HG03442 (cell line): ENCODE measurements at regions not wholly inside any gene's neighbourhood (a gene's known extent, or its start where the extent isn't known, plus 50 kb on each side); places are given as distances from the start of the nearest gene placed in this dataset.
"Not testable (repeated sequence)": the region's sequence is repeated elsewhere in the genome, so short reads cannot be mapped to it uniquely, and the experiment has no call there.

Experiments
- ATAC-seq: cut with Tn5 transposase; IDR thresholded peaks from one replicate; pipeline ENCODE4 v1.9.1; 2021; ENCODE audit warnings: mild to moderate bottlenecking, moderate library complexity; ENCODE audit not compliant: unreplicated experiment

GRCh38 chr21:28604946-28605537, 387.6 kb downstream of the LTN1 start:
- peak; percentile 98 for ATAC-seq

- no peak for ATAC-seq
Observed at GRCh38 chr21:28602546-28602945, 390.1 kb downstream of the LTN1 start.

DNA sequence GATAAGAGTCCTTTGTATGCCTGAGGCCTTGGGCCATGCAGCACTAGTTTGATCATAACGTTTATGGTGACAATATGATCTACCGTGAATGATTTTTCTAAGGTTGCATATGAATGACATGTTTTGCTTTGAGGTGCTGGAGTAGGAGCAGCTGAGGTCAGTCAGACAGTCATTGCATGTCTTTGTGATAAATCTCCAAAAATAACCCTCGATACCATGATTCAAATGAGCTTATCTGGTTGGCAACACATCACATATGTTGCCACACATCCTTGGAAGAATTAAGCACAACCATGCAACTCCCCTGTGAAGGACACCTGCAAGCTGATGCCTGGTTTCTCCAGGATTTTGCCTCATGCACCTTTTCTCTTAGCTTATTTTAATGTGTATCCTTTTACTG, 394.5 kb downstream of the LTN1 start:
- ATAC-seq = no peak

GRCh38 chr21:28592205-28592865, 400.3 kb downstream of the LTN1 start:
- no peak for ATAC-seq

- ATAC-seq = no peak
Observed at GRCh38 chr21:28590676-28591075, 402.0 kb downstream of the LTN1 start.

DNA sequence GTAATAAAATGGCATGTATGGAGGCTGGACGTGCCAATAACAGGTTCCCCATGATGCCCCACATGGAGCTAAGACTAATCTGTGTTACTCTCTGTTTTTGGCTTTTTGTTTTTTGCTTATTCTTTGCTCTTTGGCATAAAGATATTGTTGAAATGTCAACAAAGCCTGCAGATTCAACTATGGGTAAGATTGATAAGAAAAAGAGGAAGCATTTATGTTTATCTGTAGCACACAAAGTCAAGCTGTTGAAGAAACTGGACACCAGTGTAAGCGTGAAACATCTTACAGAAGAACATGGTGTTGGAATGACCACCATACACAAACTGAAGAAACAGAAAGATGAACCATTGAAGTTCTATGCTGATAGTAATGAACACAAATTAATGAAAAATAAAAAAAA, 402.7 kb downstream of the LTN1 start:
- ATAC-seq = no peak

DNA sequence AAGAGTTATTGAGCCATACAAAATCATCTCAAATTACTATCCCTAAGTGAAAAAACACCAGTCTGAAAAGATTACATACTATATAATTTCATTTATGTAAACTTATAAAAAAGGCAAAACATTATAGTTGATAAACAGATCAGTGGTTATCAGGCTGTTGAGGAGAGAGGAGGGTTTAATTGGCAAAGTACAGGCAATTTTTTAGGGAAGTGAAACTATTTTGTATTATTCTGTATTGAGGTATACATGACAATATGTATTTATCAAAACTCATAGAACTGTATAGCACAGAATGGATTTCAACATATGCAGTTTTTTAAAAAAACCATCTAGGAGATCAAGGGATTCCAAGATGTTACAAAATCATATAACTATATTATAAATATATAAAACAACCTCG, 403.7 kb downstream of the LTN1 start:
- ATAC-seq = no peak

GRCh38 chr21:28587748-28588147, 404.9 kb downstream of the LTN1 start:
- ATAC-seq = no peak

- ATAC-seq = no peak
Observed at GRCh38 chr21:28581976-28582375, 410.7 kb downstream of the LTN1 start.

- ATAC-seq = not testable (repeated sequence)
Observed at GRCh38 chr21:28581311-28581731, 411.4 kb downstream of the LTN1 start.

DNA sequence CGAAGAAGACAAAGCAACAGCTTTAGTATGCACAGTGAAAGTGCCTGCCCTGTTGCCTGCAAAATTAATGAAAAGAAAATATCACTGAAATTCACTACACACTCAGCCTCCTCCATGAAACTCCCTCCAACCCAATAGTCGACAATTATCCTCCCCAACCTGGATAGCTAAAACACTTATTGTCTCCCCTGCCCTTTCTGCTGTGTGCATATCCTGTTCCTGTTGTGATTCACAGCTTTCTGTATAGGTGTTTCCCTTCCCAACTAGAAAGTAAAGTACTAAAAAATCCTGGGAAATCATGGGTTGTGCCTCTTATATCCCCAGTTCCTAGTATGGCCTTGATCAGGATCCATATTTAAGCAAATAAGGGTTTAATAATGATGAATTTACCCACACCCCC, 412.1 kb downstream of the LTN1 start:
- ATAC-seq = no peak

DNA sequence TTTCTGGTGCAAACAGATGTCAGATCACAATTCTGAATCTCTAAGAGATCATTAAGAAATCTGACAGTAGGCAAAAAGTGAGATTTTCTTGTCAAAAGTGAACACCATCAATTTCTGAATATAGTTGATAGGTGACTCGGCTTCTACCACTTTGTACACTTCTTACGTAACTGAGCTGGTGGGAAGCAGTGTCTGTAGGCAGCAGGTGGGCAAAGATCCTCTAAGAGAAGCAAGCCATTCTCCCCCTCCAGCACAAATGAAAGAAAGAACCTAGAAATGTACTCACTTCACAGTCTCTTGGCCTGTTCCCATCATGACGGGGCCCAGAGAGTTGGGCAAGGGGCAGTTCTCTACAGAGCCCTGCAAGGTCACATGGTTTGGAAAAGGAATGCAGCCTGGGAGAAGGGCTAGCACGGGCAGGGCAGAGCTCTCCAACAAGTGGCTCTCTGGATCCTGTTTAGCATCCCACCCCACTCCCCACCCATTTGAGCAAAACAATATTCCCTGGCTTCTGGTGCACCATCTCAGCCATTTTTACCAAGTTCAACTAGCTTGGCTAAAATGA, 412.6 kb downstream of the LTN1 start:
- no peak for ATAC-seq

DNA sequence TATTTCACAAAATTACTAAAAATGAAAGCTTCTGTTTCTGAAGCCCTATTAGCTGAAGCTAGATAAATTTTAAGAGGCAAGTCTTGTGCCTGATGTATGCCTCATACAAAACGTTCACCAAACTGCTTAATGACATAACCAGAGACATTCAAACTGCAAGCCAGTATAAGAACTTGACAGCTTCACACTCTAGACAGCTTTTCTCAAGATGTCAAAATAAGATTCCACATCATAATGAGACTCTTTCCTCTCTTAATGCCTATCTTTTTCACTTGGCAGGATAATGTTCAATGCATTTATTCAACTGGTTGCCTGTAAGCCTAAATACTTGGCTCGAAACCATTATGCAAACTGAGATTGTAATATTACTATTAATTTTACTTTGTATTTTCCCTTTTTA, 424.0 kb downstream of the LTN1 start:
- ATAC-seq = no peak

- ATAC-seq = not testable (repeated sequence)
Observed at GRCh38 chr21:28563933-28564332, 428.7 kb downstream of the LTN1 start.

DNA sequence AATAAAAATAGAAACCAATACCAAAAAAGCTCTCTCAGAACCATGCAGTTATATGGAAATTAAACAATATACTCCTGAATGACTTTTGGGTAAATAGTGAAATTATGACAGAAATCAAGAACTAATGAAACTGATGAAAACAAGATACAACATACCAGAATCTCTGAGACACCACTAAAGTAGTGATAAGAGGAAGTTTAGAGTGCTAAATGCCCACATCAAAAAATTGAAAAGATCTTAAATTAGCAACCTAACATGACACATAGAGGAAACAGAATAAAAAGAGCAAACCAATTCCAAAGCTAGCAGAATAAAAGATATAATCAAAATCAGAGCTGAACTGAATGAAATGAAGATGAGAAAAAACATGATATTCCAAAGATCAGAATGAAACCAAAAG, 430.9 kb downstream of the LTN1 start:
- ATAC-seq = no peak

DNA sequence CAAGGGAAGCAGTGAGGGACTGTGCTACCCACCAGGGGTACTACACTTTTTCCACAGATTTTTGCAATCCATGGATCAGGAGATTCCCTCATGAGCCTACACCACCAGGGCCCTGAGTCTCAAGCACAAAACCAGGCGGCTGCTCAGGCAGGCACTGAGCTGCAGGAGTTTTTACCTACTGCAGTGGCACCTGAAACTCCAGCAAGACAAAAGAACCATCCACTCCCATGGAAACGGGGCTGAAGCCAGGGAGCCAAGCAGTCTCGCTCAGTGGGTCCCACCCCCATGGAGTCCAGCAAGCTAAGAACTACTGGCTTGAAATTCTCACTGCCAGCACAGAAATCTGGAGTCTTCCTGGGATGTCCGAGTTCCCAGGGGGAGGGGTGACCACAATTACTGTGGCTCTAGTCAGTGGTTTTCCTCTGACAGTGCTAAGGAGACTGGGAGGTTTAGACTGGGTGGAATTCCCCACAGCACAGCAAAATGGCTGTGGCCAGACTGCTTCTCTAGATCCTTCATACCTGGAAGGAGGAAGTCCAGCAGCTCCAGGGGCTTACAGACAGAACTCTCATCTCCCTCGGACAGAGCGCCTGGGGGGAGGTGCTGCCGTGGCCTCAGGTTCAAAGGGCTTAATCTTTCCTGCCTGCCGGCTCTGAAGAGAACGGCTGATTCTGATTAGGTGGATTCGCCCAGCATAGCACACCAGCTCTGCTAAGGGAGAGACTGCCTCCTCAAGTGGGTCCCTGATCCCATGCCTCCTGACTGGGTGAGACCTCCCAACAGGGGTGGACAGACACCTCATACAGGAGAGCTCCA, 437.8 kb downstream of the LTN1 start:
- no peak for ATAC-seq

DNA sequence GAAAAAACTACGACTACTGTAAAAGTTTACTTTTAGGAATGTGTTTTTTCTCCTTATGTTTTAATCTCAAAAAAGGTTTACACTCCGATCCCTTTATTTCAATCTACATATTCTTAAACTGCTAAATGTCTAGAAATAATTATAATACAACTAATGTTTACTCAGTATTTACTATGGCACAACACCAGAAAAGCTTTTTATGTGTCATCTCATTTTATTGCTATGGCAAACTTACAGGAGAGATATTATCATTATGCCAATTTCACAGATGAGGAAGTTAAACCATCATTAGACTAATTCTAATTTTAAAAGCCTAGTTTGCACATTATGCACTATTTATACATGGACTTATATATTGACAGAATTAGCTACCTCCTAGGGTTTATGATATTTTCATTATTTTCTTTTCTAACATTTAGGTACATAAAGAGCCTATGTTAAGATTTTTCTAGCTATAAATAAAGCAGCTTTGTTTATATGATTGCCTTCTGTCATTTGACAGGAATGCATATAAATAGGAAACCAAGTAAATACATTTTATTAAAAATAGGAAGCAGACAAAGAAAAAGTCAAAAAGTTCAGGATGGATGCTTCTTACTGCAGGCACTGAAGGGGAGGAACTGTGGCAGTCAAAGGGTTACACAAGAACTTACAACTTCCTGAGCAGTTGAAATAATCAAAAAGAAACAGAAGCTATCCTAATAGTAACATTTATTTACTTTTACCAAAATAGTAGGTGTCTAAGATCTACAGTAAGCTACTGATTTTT, 442.4 kb downstream of the LTN1 start:
- no peak for ATAC-seq

DNA sequence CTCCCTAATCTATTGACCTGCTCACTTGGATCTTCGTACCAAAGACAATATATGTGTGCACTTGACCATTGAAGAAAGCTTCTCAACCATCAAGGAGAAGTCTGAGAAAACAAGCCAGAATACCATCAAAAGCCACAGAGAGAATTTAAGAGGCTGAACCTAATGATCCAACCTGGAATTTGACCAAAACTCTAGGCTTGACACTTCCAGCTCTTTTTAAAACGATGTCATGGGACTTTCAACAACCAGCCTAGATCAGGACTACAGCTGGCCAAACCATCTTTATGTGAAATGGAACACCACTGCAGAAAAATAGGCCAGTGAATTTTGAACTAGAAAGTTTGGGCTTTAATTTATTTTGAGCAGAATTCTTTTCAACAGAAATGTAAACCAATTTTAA, 444.4 kb downstream of the LTN1 start:
- no peak for ATAC-seq

GRCh38 chr21:28547766-28548165, 444.9 kb downstream of the LTN1 start:
- ATAC-seq = no peak

DNA sequence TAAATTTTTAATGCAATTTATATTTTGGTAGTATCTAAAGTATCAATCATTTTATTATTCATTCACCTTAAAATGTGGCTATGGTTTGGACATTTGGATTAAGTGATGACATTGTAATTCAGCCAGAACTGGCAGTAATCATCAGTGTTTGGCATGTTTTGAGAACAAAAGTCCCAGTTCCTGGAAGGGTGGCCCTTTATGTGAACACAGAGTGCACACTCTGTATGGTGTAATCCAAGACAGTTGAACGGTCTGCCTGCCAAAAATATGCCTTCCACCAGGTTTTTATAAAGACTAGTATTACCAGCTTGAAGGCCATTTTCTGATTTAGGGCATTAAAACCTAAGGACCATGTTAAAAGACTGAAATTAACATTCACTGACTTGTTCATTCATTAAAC, 448.7 kb downstream of the LTN1 start:
- no peak for ATAC-seq
